Natural killer cell treated with Interleukin-12 subunit alpha and Interleukin-12 subunit beta and Interleukin-15 and Interleukin-18, amount 100 ng/mL, for 72 hours (primary cell): ENCODE measurements at regions not wholly inside any gene's neighbourhood (a gene's known extent, or its start where the extent isn't known, plus 50 kb on each side); places are given as distances from the start of the nearest gene placed in this dataset.
"Not testable (repeated sequence)": the region's sequence is repeated elsewhere in the genome, so short reads cannot be mapped to it uniquely, and the experiment has no call there.

Experiments used
- ATAC-seq, 2 donors: fragments of 150-1000 bp; cut with Tn5 transposase in 1 of 2; sonication (Bioruptor Pico), chemical (Tn5 transposase) in 1 of 2; 2 replicates each; pipeline ENCODE4 v1.10.0; 2021
- DNase-seq: peaks from one replicate; pipeline ENCODE4 v3.0.0; 2022; ENCODE audit warnings: low spot score
- H3K27ac Mint-ChIP-seq, 2 donors: 1 replicate in 1 of 2; 2 replicates in 1 of 2; pipeline ENCODE4 v1.8.0; 2022; ENCODE audit warnings: mixed read lengths in 2 of 2, mild to moderate bottlenecking in 1 of 2, moderate library complexity in 1 of 2
- H3K27me3 Mint-ChIP-seq, 2 donors: 1 replicate in 1 of 2; 2 replicates in 1 of 2; pipeline ENCODE4 v1.8.0; 2022; ENCODE audit warnings: mixed read lengths in 2 of 2
- H3K36me3 Mint-ChIP-seq: one replicate; pipeline ENCODE4 v1.8.0; 2022; ENCODE audit warnings: mixed read lengths
- H3K4me1 Mint-ChIP-seq, 2 donors: 1 replicate in 1 of 2; 2 replicates in 1 of 2; pipeline ENCODE4 v1.8.0; 2022; ENCODE audit warnings: low read depth in 2 of 2, mixed read lengths in 2 of 2, mild to moderate bottlenecking in 1 of 2
- H3K4me3 Mint-ChIP-seq: one replicate; pipeline ENCODE4 v1.8.0; 2022; ENCODE audit warnings: mixed read lengths
- H3K9me3 Mint-ChIP-seq: 2 replicates; pipeline ENCODE4 v1.8.0; 2022; ENCODE audit warnings: mixed read lengths

DNA sequence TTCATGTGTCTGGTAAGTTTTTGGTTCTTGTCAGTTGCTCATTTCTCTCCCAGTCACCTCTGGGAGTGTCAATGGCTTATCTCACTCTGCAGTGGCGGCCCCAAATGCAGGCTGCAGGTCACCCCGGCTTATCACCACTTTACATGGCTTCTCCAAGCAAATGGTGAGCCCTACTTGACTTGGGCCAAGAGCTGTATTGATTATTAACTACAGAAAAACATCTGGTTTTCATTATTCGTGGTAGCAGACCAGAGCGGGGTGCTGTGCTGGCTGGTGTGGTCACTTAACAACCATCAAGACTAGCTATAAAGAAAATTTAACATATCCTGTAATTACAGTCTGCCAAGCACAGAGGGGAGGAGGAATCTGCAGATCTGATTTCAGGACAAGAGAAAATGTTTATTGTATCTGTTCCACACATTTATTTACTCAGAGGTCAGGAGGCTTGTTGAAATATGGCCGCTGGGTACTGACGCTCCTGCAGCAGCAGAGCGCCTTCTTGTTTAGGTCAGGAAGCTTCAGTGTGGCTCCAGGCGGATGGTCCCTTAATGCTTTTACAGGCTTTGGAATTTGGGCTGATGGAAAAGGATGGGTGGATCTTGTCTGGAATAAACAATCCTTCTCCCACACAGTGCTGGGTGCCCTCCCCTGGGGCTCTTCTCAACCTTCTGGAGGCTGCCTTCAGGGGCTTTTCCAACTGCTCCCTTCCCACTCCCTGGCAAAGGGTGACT lies 87.8 kb downstream of the HLX start:
- peaks cover 3% of the 10 kb centered on the region for H3K9me3 Mint-ChIP-seq
- no peak overlapping the region for H3K27ac Mint-ChIP-seq
- H3K27me3 Mint-ChIP-seq: no peaks in the 10 kb centered on the region
- H3K4me3 Mint-ChIP-seq: no peak overlapping the region
- no peaks in the 10 kb centered on the region for H3K4me1 Mint-ChIP-seq
- no peak for DNase-seq
- ATAC-seq: no peak
- no peaks in the 10 kb centered on the region for H3K36me3 Mint-ChIP-seq

DNA sequence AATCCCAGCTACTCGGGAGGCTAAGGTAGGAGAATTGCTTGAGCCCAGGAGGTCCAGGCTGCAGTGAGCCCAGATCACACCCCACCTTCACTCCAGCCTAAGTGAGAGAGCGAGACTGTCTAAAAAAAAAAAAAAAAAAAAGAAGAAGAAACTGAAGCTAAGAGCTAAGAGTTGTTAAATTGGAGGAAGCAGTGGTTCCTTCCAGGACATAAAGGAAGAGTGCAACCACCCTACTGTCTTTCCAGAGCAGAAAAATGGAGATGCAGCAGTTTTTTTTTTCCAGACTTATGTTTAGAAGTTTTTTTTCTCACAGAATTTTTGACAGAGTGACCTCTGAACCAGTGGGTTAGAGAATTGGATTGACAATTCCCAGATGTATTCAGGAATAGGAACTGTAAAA lies 88.7 kb downstream of the HLX start:
- Mint-ChIP-seq H3K4me3 (no peak overlapping the region), H3K27me3 (no peaks in the 10 kb centered on the region), H3K36me3 (no peaks in the 10 kb centered on the region), H3K9me3 (peaks cover 3% of the 10 kb centered on the region), H3K27ac (no peak overlapping the region), H3K4me1 (no peaks in the 10 kb centered on the region)
- DNase-seq (no peak), ATAC-seq (no peak)

DNA sequence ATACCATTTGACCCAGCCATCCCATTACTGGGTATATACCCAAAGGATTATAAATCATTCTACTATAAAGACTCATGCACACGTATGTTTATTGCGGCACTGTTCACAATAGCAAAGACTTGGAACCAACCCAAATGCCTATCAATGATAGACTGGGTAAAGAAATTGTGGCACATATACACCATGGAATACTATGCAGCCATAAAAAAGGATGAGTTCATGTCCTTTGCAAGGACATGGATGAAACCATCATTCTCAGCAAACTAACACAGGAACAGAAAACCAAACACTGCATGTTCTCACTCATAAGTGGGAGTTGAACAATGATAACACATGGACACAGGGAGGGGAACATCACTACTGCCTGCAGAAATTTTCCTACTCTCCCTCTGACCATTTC lies 90.0 kb downstream of the HLX start:
- DNase-seq, H3K4me1 Mint-ChIP-seq, ATAC-seq, H3K4me3 Mint-ChIP-seq, H3K9me3 Mint-ChIP-seq, H3K36me3 Mint-ChIP-seq, H3K27ac Mint-ChIP-seq, H3K27me3 Mint-ChIP-seq: not testable (repeated sequence)

- Mint-ChIP-seq H3K27ac (no peak overlapping the region), H3K4me3 (no peak overlapping the region), H3K4me1 (no peaks in the 10 kb centered on the region), H3K27me3 (no peaks in the 10 kb centered on the region), H3K36me3 (no peaks in the 10 kb centered on the region), H3K9me3 (no peaks in the 10 kb centered on the region)
- DNase-seq (no peak), ATAC-seq (no peak)
Measured at GRCh38 chr1:220970311-220970710, 91.1 kb downstream of the HLX start.

- H3K4me1 Mint-ChIP-seq: no peaks in the 10 kb centered on the region
- H3K4me3 Mint-ChIP-seq: no peak overlapping the region
- H3K9me3 Mint-ChIP-seq: no peaks in the 10 kb centered on the region
- DNase-seq (no peak), ATAC-seq (no peak)
- no peak overlapping the region for H3K27ac Mint-ChIP-seq
- no peaks in the 10 kb centered on the region for H3K27me3 Mint-ChIP-seq
- H3K36me3 Mint-ChIP-seq: no peaks in the 10 kb centered on the region
Measured at GRCh38 chr1:220971221-220971620, 92.0 kb downstream of the HLX start.

GRCh38 chr1:220974431-220974830 lies 95.2 kb downstream of the HLX start:
- Mint-ChIP-seq H3K4me1 (no peaks in the 10 kb centered on the region), H3K9me3 (no peaks in the 10 kb centered on the region), H3K27me3 (no peaks in the 10 kb centered on the region), H3K4me3 (no peak overlapping the region), H3K27ac (no peak overlapping the region), H3K36me3 (no peaks in the 10 kb centered on the region)
- no peak for DNase-seq
- no peak for ATAC-seq

DNA sequence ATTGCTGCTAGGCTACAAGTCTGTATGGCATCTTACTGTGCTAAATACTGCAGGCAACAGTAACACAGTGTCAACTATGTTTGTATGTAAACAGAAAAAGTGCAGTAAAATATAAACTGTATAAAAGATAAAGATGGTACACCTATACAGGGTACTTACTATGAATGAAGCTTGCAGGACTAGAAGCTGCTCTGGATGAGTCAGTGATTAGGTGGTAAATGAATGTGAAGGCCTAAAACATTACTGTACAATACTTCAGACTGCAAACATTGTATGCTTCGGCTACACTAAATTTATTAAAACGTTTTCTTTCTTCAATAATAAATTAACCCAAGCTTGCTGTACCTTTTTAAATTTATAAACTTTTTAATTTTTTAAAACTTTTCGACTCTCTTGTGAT lies 97.1 kb downstream of the HLX start:
- ATAC-seq (no peak), DNase-seq (no peak)
- Mint-ChIP-seq H3K4me1 (no peaks in the 10 kb centered on the region), H3K4me3 (no peak overlapping the region), H3K27me3 (no peaks in the 10 kb centered on the region), H3K36me3 (no peaks in the 10 kb centered on the region), H3K9me3 (no peaks in the 10 kb centered on the region), H3K27ac (no peak overlapping the region)

GRCh38 chr1:220979371-220979770 lies 100.1 kb downstream of the HLX start:
- ATAC-seq (no peak), DNase-seq (no peak)
- no peak overlapping the region for H3K27ac Mint-ChIP-seq
- H3K4me3 Mint-ChIP-seq: no peak overlapping the region
- H3K27me3 Mint-ChIP-seq: no peaks in the 10 kb centered on the region
- no peaks in the 10 kb centered on the region for H3K9me3 Mint-ChIP-seq
- no peaks in the 10 kb centered on the region for H3K4me1 Mint-ChIP-seq
- no peaks in the 10 kb centered on the region for H3K36me3 Mint-ChIP-seq

GRCh38 chr1:220982686-220983085 lies 103.4 kb downstream of the HLX start:
- H3K27me3 Mint-ChIP-seq: no peaks in the 10 kb centered on the region
- H3K4me1 Mint-ChIP-seq: no peaks in the 10 kb centered on the region
- H3K27ac Mint-ChIP-seq: no peak overlapping the region
- DNase-seq: no peak
- no peaks in the 10 kb centered on the region for H3K9me3 Mint-ChIP-seq
- no peak for ATAC-seq
- H3K36me3 Mint-ChIP-seq: no peaks in the 10 kb centered on the region
- H3K4me3 Mint-ChIP-seq: no peak overlapping the region

GRCh38 chr1:220983877-220984635 lies 104.8 kb downstream of the HLX start:
- Mint-ChIP-seq H3K36me3 (no peaks in the 10 kb centered on the region), H3K27ac (no peak overlapping the region), H3K9me3 (peaks cover under 1% of the 10 kb centered on the region), H3K4me1 (no peaks in the 10 kb centered on the region), H3K4me3 (no peak overlapping the region), H3K27me3 (no peaks in the 10 kb centered on the region)
- DNase-seq: no peak
- no peak for ATAC-seq

GRCh38 chr1:220990427-220991339 lies 111.4 kb downstream of the HLX start:
- no peak for ATAC-seq
- Mint-ChIP-seq H3K27me3 (no peaks in the 10 kb centered on the region), H3K4me3 (no peak overlapping the region), H3K36me3 (no peaks in the 10 kb centered on the region), H3K4me1 (no peaks in the 10 kb centered on the region), H3K9me3 (peaks cover 3% of the 10 kb centered on the region), H3K27ac (no peak overlapping the region)
- no peak for DNase-seq

GRCh38 chr1:220991506-220991905 lies 112.3 kb downstream of the HLX start:
- no peak overlapping the region for H3K27ac Mint-ChIP-seq
- H3K4me3 Mint-ChIP-seq: no peak overlapping the region
- DNase-seq: no peak
- no peaks in the 10 kb centered on the region for H3K27me3 Mint-ChIP-seq
- H3K9me3 Mint-ChIP-seq: peaks cover 3% of the 10 kb centered on the region
- ATAC-seq: no peak
- no peaks in the 10 kb centered on the region for H3K4me1 Mint-ChIP-seq
- no peaks in the 10 kb centered on the region for H3K36me3 Mint-ChIP-seq

- Mint-ChIP-seq H3K9me3 (peaks cover 3% of the 10 kb centered on the region), H3K27me3 (no peaks in the 10 kb centered on the region), H3K36me3 (no peaks in the 10 kb centered on the region), H3K4me3 (no peak overlapping the region), H3K4me1 (no peaks in the 10 kb centered on the region), H3K27ac (no peak overlapping the region)
- DNase-seq (no peak), ATAC-seq (no peak)
Measured at GRCh38 chr1:220991959-220992704, 112.9 kb downstream of the HLX start.
